Upper lobe of left lung (tissue), 4 donors: ENCODE measurements at regions not wholly inside any gene's neighbourhood (a gene's known extent, or its start where the extent isn't known, plus 50 kb on each side); places are given as distances from the start of the nearest gene placed in this dataset.

Experiments used
- CTCF ChIP-seq, 6 experiments: fragments of 450-650 bp in 4 of 6; fragments of 200-600 bp in 2 of 6; sonication (generic) in 2 of 6; IDR thresholded peaks; one replicate each; pipeline ENCODE4 v1.5.1; 2016 to 2019; ENCODE audit warnings: antibody characterized with exemption in 6 of 6
- POLR2A ChIP-seq, 4 donors: fragments of 450-650 bp; IDR thresholded peaks; one replicate each; pipeline ENCODE4 v1.5.1; 2016 to 2017; ENCODE audit warnings: antibody characterized with exemption in 4 of 4, mild to moderate bottlenecking in 2 of 4

GRCh38 chr13:44063467-44063866, 183.8 kb downstream of the LACC1 start:
- TF ChIP-seq POLR2A (IDR thresholded peaks at IDR 0.05), result no peak
- TF ChIP-seq CTCF (IDR thresholded peaks at IDR 0.05), result no peak
